A549 (cell line): ENCODE measurements at regions not wholly inside any gene's neighbourhood (a gene's known extent, or its start where the extent isn't known, plus 50 kb on each side); places are given as distances from the start of the nearest gene placed in this dataset.

ENCODE experiments used
- ATAC-seq, 2 experiments: fragments of 200-7000 bp in 1 of 2; fragments of >200 bp in 1 of 2; cut with Nextera tagmentation in 1 of 2; cut with Tn5 transposase in 1 of 2; 3 replicates each; pipeline versions ENCODE4 v1.8.0 to v1.9.1; 2018 to 2020; ENCODE audit warnings: mild to moderate bottlenecking in 1 of 2, moderate library complexity in 1 of 2
- CTCF ChIA-PET: fragments of 300-600 bp; sonication (Branson Sonifier 250); formaldehyde crosslinking; extraction: SDS; loops from one replicate; lab custom pipeline; 2021; ENCODE audit warnings: antibody characterized with exemption, inconsistent platforms; lab: Yijun Ruan, JAX
- POLR2A ChIA-PET: fragments of 350-600 bp; formaldehyde crosslinking; extraction: SDS; loops from one replicate; lab custom pipeline; 2021; ENCODE audit warnings: antibody characterized with exemption, inconsistent platforms; lab: Yijun Ruan, JAX
- DNase-seq, 2 experiments: peaks; one replicate each; pipeline versions ENCODE4 v3.0.0 to v3.0.0-alpha.2; 2011 to 2016; ENCODE audit warnings: low read depth in 1 of 2, low spot score in 1 of 2
- FAIRE-seq: peaks from 2 replicates; lab custom pipeline; 2011; peaks lifted over from hg19 to GRCh38; lab: Jason Lieb, UNC
- H3K27ac ChIP-seq, 2 experiments: fragments of >200 bp; sonication (Bioruptor Twin); formaldehyde crosslinking; 3 replicates each; pipeline ENCODE4 v1.5.1; 2016 to 2017
- H3K4me1 ChIP-seq: fragments of >200 bp; sonication (Bioruptor Twin); formaldehyde crosslinking; 3 replicates; pipeline ENCODE4 v1.6.1; 2016
- H3K4me2 ChIP-seq: fragments of >200 bp; sonication (Bioruptor Twin); formaldehyde crosslinking; 3 replicates; pipeline ENCODE4 v1.6.1; 2016
- H3K4me3 ChIP-seq: fragments of >200 bp; sonication (Bioruptor Twin); formaldehyde crosslinking; 3 replicates; pipeline ENCODE4 v1.5.1; 2016
- H3K9me3 ChIP-seq: fragments of >200 bp; sonication (Bioruptor Twin); formaldehyde crosslinking; 3 replicates; pipeline ENCODE4 v1.6.1; 2016
- ATOH8 ChIP-seq: fragments of 250-450 bp; sonication (Bioruptor Pico); IDR thresholded peaks from 2 replicates; pipeline ENCODE4 v1.5.0; 2020; ENCODE audit warnings: low read depth, mild to moderate bottlenecking, moderate library complexity
- CHD2 ChIP-seq: fragments of 150-350 bp; IDR thresholded peaks from 2 replicates; pipeline ENCODE4 v1.6.1; 2014; ENCODE audit warnings: low read length; ENCODE audit not compliant: partially characterized antibody
- CHD4 ChIP-seq: fragments of 200-600 bp; sonication (generic); IDR thresholded peaks from 2 replicates; pipeline ENCODE4 v1.6.1; 2016; ENCODE audit warnings: antibody characterized with exemption, mild to moderate bottlenecking, borderline replicate concordance
- EHF ChIP-seq: fragments of 250-450 bp; sonication (Bioruptor Pico); IDR thresholded peaks from 2 replicates; pipeline ENCODE4 v1.5.0; 2020; ENCODE audit warnings: mild to moderate bottlenecking
- ELK1 ChIP-seq: fragments of 150-350 bp; IDR thresholded peaks from 2 replicates; pipeline ENCODE4 v1.6.1; 2014; ENCODE audit warnings: low read depth, mild to moderate bottlenecking, low read length
- EP300 ChIP-seq, 2 experiments: fragments of >200 bp; sonication (Bioruptor Twin); formaldehyde crosslinking; IDR thresholded peaks; 2 replicates in 1 of 2; 3 replicates in 1 of 2; pipeline ENCODE4 v1.6.1; 2016 to 2017
- ESRRA ChIP-seq: fragments of 150-350 bp; IDR thresholded peaks from 2 replicates; pipeline ENCODE4 v1.6.1; 2014; ENCODE audit warnings: mild to moderate bottlenecking, low read length, borderline replicate concordance
- FOSL2 ChIP-seq, 2 experiments: fragments of 450-650 bp in 1 of 2; fragments of >200 bp in 1 of 2; sonication (Bioruptor Twin) in 1 of 2; formaldehyde crosslinking; IDR thresholded peaks; 2 replicates each; pipeline versions ENCODE4 v1.5.0 to v1.6.1; 2016 to 2020; ENCODE audit warnings: mild to moderate bottlenecking in 1 of 2, moderate library complexity in 1 of 2
- GATA3 ChIP-seq: IDR thresholded peaks from 2 replicates; pipeline ENCODE4 v1.6.1; 2012; ENCODE audit warnings: borderline replicate concordance
- HDAC2 ChIP-seq: fragments of 200-600 bp; sonication (generic); IDR thresholded peaks from 2 replicates; pipeline ENCODE4 v1.6.1; 2016
- HEYL ChIP-seq: fragments of 250-450 bp; sonication (Bioruptor Pico); IDR thresholded peaks from 2 replicates; pipeline ENCODE4 v1.8.0; 2021; ENCODE audit warnings: mild to moderate bottlenecking, moderate library complexity
- HOXA7 ChIP-seq: fragments of 250-450 bp; sonication (Bioruptor Pico); IDR thresholded peaks from 2 replicates; pipeline ENCODE4 v1.5.0; 2020; ENCODE audit warnings: mild to moderate bottlenecking, moderate library complexity
- HOXB5 ChIP-seq: fragments of 250-450 bp; sonication (Bioruptor Pico); IDR thresholded peaks from 2 replicates; pipeline ENCODE4 v1.5.0; 2020; ENCODE audit warnings: mild to moderate bottlenecking, moderate library complexity
- JUN ChIP-seq, 2 experiments: fragments of >200 bp; sonication (Bioruptor Twin); formaldehyde crosslinking; IDR thresholded peaks; 2 replicates in 1 of 2; 3 replicates in 1 of 2; pipeline ENCODE4 v1.6.1; 2016 to 2017
- KDM5A ChIP-seq: fragments of 200-600 bp; sonication (generic); IDR thresholded peaks from 2 replicates; pipeline ENCODE4 v1.6.1; 2016; ENCODE audit warnings: antibody characterized with exemption, mild to moderate bottlenecking
- MAFK ChIP-seq: fragments of 450-650 bp; IDR thresholded peaks from 2 replicates; pipeline ENCODE4 v1.6.1; 2014; ENCODE audit not compliant: partially characterized antibody
- MAX ChIP-seq: IDR thresholded peaks from 2 replicates; pipeline ENCODE4 v1.6.1; 2012
- MAZ ChIP-seq: fragments of 150-350 bp; IDR thresholded peaks from 2 replicates; pipeline ENCODE4 v1.6.1; 2014; ENCODE audit warnings: antibody characterized with exemption, low read depth, low read length, borderline replicate concordance
- NFE2L2 ChIP-seq: fragments of 150-350 bp; conservative IDR thresholded peaks from 2 replicates; pipeline ENCODE4 v1.6.1; 2014; ENCODE audit warnings: low read length
- NPAS2 ChIP-seq: fragments of 250-450 bp; sonication (Bioruptor Pico); IDR thresholded peaks from 2 replicates; pipeline ENCODE4 v1.8.0; 2022; ENCODE audit warnings: mild to moderate bottlenecking, moderate library complexity, borderline replicate concordance
- NR3C1 ChIP-seq: fragments of >200 bp; sonication (Bioruptor Twin); formaldehyde crosslinking; IDR thresholded peaks from 3 replicates; pipeline ENCODE4 v1.6.1; 2017
- PBX3 ChIP-seq: IDR thresholded peaks from 2 replicates; pipeline ENCODE4 v1.6.1; 2012
- PHF8 ChIP-seq: fragments of 200-600 bp; sonication (generic); IDR thresholded peaks from 2 replicates; pipeline ENCODE4 v1.6.1; 2016; ENCODE audit warnings: low read depth, mild to moderate bottlenecking, antibody characterized with exemption, moderate library complexity, borderline replicate concordance
- POLR2A ChIP-seq: IDR thresholded peaks from 2 replicates; pipeline ENCODE4 v1.6.1; 2012; ENCODE audit warnings: mild to moderate bottlenecking, low read length
- RAD21 ChIP-seq, 2 experiments: fragments of >200 bp in 1 of 2; sonication (Bioruptor Twin) in 1 of 2; formaldehyde crosslinking in 1 of 2; IDR thresholded peaks in 1 of 2; conservative IDR thresholded peaks in 1 of 2; 2 replicates in 1 of 2; 3 replicates in 1 of 2; pipeline ENCODE4 v1.6.1; 2012 to 2018; ENCODE audit warnings: inconsistent platforms in 1 of 2
- RARB ChIP-seq: fragments of 250-450 bp; sonication (Bioruptor Pico); IDR thresholded peaks from 2 replicates; pipeline ENCODE4 v1.8.0; 2021; ENCODE audit warnings: mild to moderate bottlenecking, moderate library complexity
- RFX5 ChIP-seq: fragments of 450-650 bp; IDR thresholded peaks from 2 replicates; pipeline ENCODE4 v1.7.1; 2014; ENCODE audit warnings: antibody characterized with exemption, mild to moderate bottlenecking, moderate library complexity
- SMC3 ChIP-seq: fragments of >200 bp; sonication (Bioruptor Twin); formaldehyde crosslinking; IDR thresholded peaks from 3 replicates; pipeline ENCODE4 v1.6.1; 2018; ENCODE audit warnings: inconsistent platforms
- TP53 ChIP-seq: fragments of 250-450 bp; sonication (Bioruptor Pico); IDR thresholded peaks from 2 replicates; pipeline ENCODE4 v1.5.0; 2021; ENCODE audit warnings: mild to moderate bottlenecking, moderate library complexity
- ZC3H11A ChIP-seq: fragments of 450-650 bp; IDR thresholded peaks from 2 replicates; pipeline ENCODE4 v1.6.1; 2014; ENCODE audit warnings: antibody characterized with exemption, mild to moderate bottlenecking
- ZNF302 ChIP-seq: fragments of 250-450 bp; sonication (Bioruptor Pico); IDR thresholded peaks from 2 replicates; pipeline ENCODE4 v1.9.0; 2021; ENCODE audit warnings: inconsistent platforms, mild to moderate bottlenecking, moderate library complexity
- ZSCAN20 ChIP-seq: fragments of 250-450 bp; sonication (Bioruptor Pico); IDR thresholded peaks from 2 replicates; pipeline ENCODE4 v1.8.0; 2022; ENCODE audit warnings: mild to moderate bottlenecking, moderate library complexity
- WGBS: methylation state at CpG from one replicate; pipeline ENCODE4 v1.1.6; 2017; ENCODE audit errors: missing lambda C conversion rate; 5-methylcytosine and 5-hydroxymethylcytosine counted together

- Histone ChIP-seq H3K4me2 (no peak overlapping the region), H3K27ac (no peak overlapping the region), H3K4me1 (no peaks in the 10 kb centered on the region), H3K9me3 (no peaks in the 10 kb centered on the region), H3K4me3 (no peak overlapping the region)
- 40% methylated on average over 2 of the region's 2 CpGs for WGBS
- TF ChIP-seq RARB (no peak), TP53 (no peak), POLR2A (no peak)
- ChIA-PET CTCF (interaction anchor here (0.6 kb wide), 1 partner anchor 770 kb away, joined by 3 read pairs; no protein-coding TSS in a partner anchor), POLR2A (no interaction called here)
- DNase-seq (no peak), ATAC-seq (no peak), FAIRE-seq (no peak)
Measured at GRCh38 chr9:80561526-80561925, 989.8 kb downstream of the TLE4 start.

- WGBS = 19% methylated on average over 2 of the region's 2 CpGs
- H3K4me1 ChIP-seq = no peaks in the 10 kb centered on the region
- H3K4me2 ChIP-seq = no peak overlapping the region
- no peak for DNase-seq
- no peaks in the 10 kb centered on the region for H3K9me3 ChIP-seq
- TF ChIP-seq NPAS2 (CRISPR knock-in tag) (no peak), ZSCAN20 (no peak), ZC3H11A (no peak), HOXA7 (CRISPR knock-in tag) (no peak), HOXB5 (CRISPR knock-in tag) (no peak), MAFK (no peak), ESRRA (no peak), MAX (no peak), GATA3 (no peak), FOSL2 (IDR thresholded peaks at IDR 0.05) (no peak), FOSL2 (CRISPR knock-in tag; IDR thresholded peaks at IDR 0.05) (no peak), EHF (CRISPR knock-in tag) (no peak), NR3C1 (no peak), MAZ (no peak)
- H3K27ac ChIP-seq = no peak overlapping the region
- ChIA-PET POLR2A (no interaction called here), CTCF (interaction anchor here (0.6 kb wide), 1 partner anchor 771 kb away, joined by 3 read pairs; no protein-coding TSS in a partner anchor)
- no peak for FAIRE-seq
- no peak overlapping the region for H3K4me3 ChIP-seq
- ATAC-seq = no peak
Measured at GRCh38 chr9:80560976-80561375, 989.2 kb downstream of the TLE4 start.

GRCh38 chr9:80557256-80557655, 985.5 kb downstream of the TLE4 start:
- ATAC-seq (no peak), DNase-seq (no peak), FAIRE-seq (no peak)
- H3K4me1 ChIP-seq = no peaks in the 10 kb centered on the region
- CTCF ChIA-PET = no interaction called here
- TF ChIP-seq CHD2 (no peak), RFX5 (no peak), ZNF302 (CRISPR knock-in tag) (no peak), EP300 (IDR thresholded peaks at IDR 0.05) (no peak), MAZ (no peak), HEYL (no peak), HDAC2 (no peak), CHD4 (no peak), KDM5A (no peak), PHF8 (no peak)
- H3K4me3 ChIP-seq = no peak overlapping the region
- no peaks in the 10 kb centered on the region for H3K9me3 ChIP-seq
- POLR2A ChIA-PET = no interaction called here
- H3K4me2 ChIP-seq = no peak overlapping the region
- no peak overlapping the region for H3K27ac ChIP-seq
- 62% methylated on average over 1 of the region's 1 CpG for WGBS

- no peak for DNase-seq
- no peaks in the 10 kb centered on the region for H3K4me1 ChIP-seq
- H3K27ac ChIP-seq = no peak overlapping the region
- no peak for ATAC-seq
- H3K4me3 ChIP-seq = no peak overlapping the region
- FAIRE-seq = no peak
- H3K9me3 ChIP-seq = no peaks in the 10 kb centered on the region
- ChIA-PET POLR2A (no interaction called here), CTCF (no interaction called here)
- no peak overlapping the region for H3K4me2 ChIP-seq
- no peak for TF ChIP-seq SMC3
- no peak for TF ChIP-seq POLR2A
- no peak for TF ChIP-seq NFE2L2
- no peak for TF ChIP-seq JUN (IDR thresholded peaks at IDR 0.05)
- TF ChIP-seq PBX3 = no peak
- no peak for TF ChIP-seq ATOH8
- no peak for TF ChIP-seq RAD21 (conservative IDR thresholded peaks at IDR 0.05 in 1 of 2, IDR thresholded peaks at IDR 0.05 in 1 of 2)
- no peak for TF ChIP-seq ELK1
Measured at GRCh38 chr9:80556631-80557030, 984.9 kb downstream of the TLE4 start.
